Stimulated activated naive CD8-positive, alpha-beta T cell treated with anti-CD3 and anti-CD28 coated beads, Interleukin-15, Interleukin-2, amounts not matched to agents 100 ng/mL and 50 ng/mL, for 24 hours (primary cell): ENCODE measurements at regions not wholly inside any gene's neighbourhood (a gene's known extent, or its start where the extent isn't known, plus 50 kb on each side); places are given as distances from the start of the nearest gene placed in this dataset.
"Not testable (repeated sequence)": the region's sequence is repeated elsewhere in the genome, so short reads cannot be mapped to it uniquely, and the experiment has no call there.

Experiments
- H3K27ac Mint-ChIP-seq: one replicate; pipeline ENCODE4 v1.8.0; 2021; ENCODE audit warnings: mild to moderate bottlenecking, mixed read lengths
- H3K27me3 Mint-ChIP-seq: one replicate; pipeline ENCODE4 v1.8.0; 2021; ENCODE audit warnings: mixed read lengths
- H3K36me3 Mint-ChIP-seq: one replicate; pipeline ENCODE4 v1.8.0; 2021; ENCODE audit warnings: low read depth, mixed read lengths
- H3K4me1 Mint-ChIP-seq: one replicate; pipeline ENCODE4 v1.8.0; 2021; ENCODE audit warnings: low read depth, mixed read lengths
- H3K4me3 Mint-ChIP-seq: one replicate; pipeline ENCODE4 v1.8.0; 2021; ENCODE audit warnings: mild to moderate bottlenecking, mixed read lengths
- H3K9me3 Mint-ChIP-seq: one replicate; pipeline ENCODE4 v1.8.0; 2021; ENCODE audit warnings: mixed read lengths

DNA sequence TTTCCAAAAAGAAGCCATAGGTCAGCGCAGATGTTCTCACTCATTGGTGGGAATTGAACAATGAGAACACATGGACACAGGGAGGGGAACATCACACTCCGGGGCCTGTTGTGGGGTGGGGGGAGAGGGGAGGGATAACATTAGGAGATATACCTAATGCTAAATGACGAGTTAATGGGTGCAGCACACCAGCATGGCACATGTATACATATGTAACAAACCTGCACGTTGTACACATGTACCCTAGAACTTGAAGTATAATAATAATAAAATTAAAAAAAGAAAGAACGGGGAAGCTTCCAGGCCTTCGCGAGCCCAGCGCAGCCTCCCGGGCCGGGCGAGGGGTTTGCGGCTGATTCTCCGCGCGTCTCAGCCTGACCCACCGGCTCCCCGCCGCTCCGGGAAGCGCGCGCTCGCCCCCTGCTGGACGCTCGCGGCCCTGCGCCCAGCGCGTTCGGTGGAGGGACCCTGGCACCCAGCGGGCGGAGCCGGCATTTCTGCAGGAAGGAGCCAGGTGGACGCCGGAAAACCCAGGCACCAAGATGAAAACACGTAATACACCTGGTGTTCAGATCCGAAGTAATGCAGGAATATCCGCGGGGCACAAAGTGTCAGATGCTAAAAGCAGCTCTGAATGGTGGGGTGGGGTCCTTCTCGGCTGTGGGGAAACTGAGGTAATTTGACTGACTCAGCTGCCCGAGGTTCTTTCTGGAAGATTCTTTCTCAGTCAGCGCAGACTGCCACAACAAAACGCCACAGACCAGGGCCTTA lies 67.1 kb upstream of the PPP1R26 start:
- not testable (repeated sequence) for H3K4me3 Mint-ChIP-seq, H3K27me3 Mint-ChIP-seq

DNA sequence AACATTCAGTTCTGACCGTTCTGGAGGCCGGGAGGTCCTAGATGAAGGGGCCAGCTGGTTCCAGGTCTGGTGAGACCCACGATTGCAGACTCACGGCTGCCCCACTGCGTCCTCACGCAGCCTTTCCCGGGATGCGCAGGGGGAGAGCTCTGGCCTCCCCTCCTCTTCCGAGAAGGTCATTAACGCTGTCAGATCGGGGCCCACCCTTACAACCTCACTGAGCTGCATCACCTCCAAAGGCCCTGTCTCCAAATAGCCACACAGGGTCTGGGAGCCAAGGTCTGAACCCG lies 66.6 kb upstream of the PPP1R26 start:
- H3K36me3 Mint-ChIP-seq = no peaks in the 10 kb centered on the region
- H3K4me3 Mint-ChIP-seq = no peak overlapping the region
- no peaks in the 10 kb centered on the region for H3K27me3 Mint-ChIP-seq
- no peaks in the 10 kb centered on the region for H3K9me3 Mint-ChIP-seq
- H3K27ac Mint-ChIP-seq = no peak overlapping the region
- no peaks in the 10 kb centered on the region for H3K4me1 Mint-ChIP-seq

More for the DNA sequence above, 67.1 kb upstream of the PPP1R26 start:
- H3K27ac Mint-ChIP-seq, H3K9me3 Mint-ChIP-seq, H3K4me1 Mint-ChIP-seq, H3K36me3 Mint-ChIP-seq: not testable (repeated sequence)

- H3K36me3 Mint-ChIP-seq = no peaks in the 10 kb centered on the region
- H3K4me3 Mint-ChIP-seq = no peak overlapping the region
- no peaks in the 10 kb centered on the region for H3K4me1 Mint-ChIP-seq
- no peaks in the 10 kb centered on the region for H3K9me3 Mint-ChIP-seq
- no peak overlapping the region for H3K27ac Mint-ChIP-seq
- no peaks in the 10 kb centered on the region for H3K27me3 Mint-ChIP-seq
Measured at GRCh38 chr9:135413461-135413860, 66.1 kb upstream of the PPP1R26 start.

GRCh38 chr9:135414293-135414692 lies 65.3 kb upstream of the PPP1R26 start:
- Mint-ChIP-seq H3K36me3 (no peaks in the 10 kb centered on the region), H3K4me1 (no peaks in the 10 kb centered on the region), H3K27me3 (no peaks in the 10 kb centered on the region), H3K27ac (no peak overlapping the region), H3K9me3 (no peaks in the 10 kb centered on the region), H3K4me3 (no peak overlapping the region)

DNA sequence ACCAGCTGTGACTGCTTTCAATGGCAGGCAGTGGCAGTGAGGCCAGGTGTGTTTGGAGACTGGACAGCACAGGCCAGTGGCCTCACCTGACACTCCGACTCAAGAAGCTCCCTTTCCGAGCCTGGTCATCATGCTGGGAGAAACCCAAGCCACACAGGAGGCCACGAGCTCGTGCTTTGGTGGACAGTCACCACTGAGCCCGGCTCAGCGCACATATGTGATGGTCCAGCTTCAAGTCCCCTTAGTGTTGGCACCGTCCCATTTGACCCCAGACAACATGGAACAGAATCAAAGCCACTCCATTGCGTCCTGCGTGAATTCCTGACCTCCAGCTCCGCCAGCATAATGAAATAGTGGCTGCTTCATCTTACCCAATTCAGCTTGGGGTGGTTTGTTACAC lies 64.0 kb upstream of the PPP1R26 start:
- peaks cover 4% of the 10 kb centered on the region for H3K27me3 Mint-ChIP-seq
- H3K36me3 Mint-ChIP-seq = no peaks in the 10 kb centered on the region
- no peaks in the 10 kb centered on the region for H3K4me1 Mint-ChIP-seq
- H3K27ac Mint-ChIP-seq = no peak overlapping the region
- H3K4me3 Mint-ChIP-seq = no peak overlapping the region
- no peaks in the 10 kb centered on the region for H3K9me3 Mint-ChIP-seq

DNA sequence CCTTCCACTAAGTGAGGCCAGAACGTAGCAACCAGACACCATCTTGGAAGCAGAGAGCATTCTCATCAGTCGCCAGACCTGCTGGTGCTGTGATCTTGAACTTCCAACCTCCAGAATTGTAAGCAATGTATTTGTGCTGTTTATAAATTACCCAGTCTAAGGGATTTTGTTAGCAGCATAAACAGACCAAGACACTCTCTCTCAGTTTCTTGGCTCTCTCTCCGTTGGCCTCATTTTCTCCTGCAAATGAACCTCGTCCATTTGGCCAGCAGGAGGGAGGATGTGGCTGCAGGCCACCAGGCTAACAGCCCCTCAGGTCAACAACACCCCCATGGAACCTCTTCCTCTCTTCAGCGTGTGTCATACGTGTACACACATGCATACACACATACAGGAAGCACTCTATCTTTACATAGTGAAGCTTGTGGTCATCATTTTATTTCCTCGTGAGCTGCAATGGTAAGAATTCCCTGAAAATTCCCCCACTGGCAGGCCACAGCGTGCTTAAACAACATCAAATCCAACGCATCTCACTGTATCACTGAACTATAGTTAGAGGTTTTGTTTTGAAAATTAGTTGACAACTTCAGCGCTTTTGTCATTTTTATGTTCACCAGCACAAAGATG lies 62.8 kb upstream of the PPP1R26 start:
- H3K27me3 Mint-ChIP-seq = peaks cover 5% of the 10 kb centered on the region
- H3K4me3 Mint-ChIP-seq = no peak overlapping the region
- no peaks in the 10 kb centered on the region for H3K9me3 Mint-ChIP-seq
- H3K4me1 Mint-ChIP-seq = no peaks in the 10 kb centered on the region
- H3K36me3 Mint-ChIP-seq = no peaks in the 10 kb centered on the region
- H3K27ac Mint-ChIP-seq = no peak overlapping the region

- no peak overlapping the region for H3K4me3 Mint-ChIP-seq
- H3K4me1 Mint-ChIP-seq = no peaks in the 10 kb centered on the region
- no peaks in the 10 kb centered on the region for H3K9me3 Mint-ChIP-seq
- peaks cover 5% of the 10 kb centered on the region for H3K27me3 Mint-ChIP-seq
- no peaks in the 10 kb centered on the region for H3K36me3 Mint-ChIP-seq
- no peak overlapping the region for H3K27ac Mint-ChIP-seq
Measured at GRCh38 chr9:135418161-135418560, 61.4 kb upstream of the PPP1R26 start.

- Mint-ChIP-seq H3K27me3 (peaks cover 11% of the 10 kb centered on the region), H3K36me3 (no peaks in the 10 kb centered on the region), H3K9me3 (peaks cover 5% of the 10 kb centered on the region), H3K4me1 (no peaks in the 10 kb centered on the region), H3K27ac (no peak overlapping the region), H3K4me3 (no peak overlapping the region)
Measured at GRCh38 chr9:135419106-135419505, 60.5 kb upstream of the PPP1R26 start.

DNA sequence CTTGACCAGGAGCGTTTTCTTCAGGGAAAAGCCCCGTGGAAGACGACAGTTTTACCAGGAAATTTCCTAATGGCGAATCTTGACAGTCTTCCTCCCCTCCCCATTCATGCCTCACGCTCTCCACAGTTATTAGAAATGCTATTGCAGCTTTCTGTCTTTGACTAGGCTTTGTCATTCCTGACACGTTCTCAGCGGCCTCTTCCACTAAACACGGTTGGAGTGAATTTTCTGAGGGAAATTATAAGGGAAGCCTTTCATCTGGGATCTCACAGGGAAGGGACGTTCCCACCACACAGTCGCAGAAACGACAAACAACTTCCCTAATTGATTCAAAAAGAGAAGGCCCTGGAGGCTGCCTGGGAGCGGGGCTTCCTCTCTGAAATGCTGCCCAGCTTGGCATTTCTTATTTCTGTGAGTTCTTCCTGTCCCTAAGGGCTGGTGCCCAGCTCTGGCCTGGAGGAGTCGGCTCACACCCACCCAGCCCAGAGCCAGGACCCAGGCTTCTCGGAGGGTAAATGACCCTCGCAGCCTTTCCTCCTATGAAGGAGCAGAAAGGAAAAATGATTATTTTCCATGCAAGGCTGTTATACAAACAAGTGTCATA lies 57.1 kb upstream of the PPP1R26 start:
- no peak overlapping the region for H3K27ac Mint-ChIP-seq
- H3K4me1 Mint-ChIP-seq = no peaks in the 10 kb centered on the region
- H3K27me3 Mint-ChIP-seq = peaks cover 22% of the 10 kb centered on the region
- no peak overlapping the region for H3K4me3 Mint-ChIP-seq
- H3K9me3 Mint-ChIP-seq = peaks cover 8% of the 10 kb centered on the region
- H3K36me3 Mint-ChIP-seq = no peaks in the 10 kb centered on the region

DNA sequence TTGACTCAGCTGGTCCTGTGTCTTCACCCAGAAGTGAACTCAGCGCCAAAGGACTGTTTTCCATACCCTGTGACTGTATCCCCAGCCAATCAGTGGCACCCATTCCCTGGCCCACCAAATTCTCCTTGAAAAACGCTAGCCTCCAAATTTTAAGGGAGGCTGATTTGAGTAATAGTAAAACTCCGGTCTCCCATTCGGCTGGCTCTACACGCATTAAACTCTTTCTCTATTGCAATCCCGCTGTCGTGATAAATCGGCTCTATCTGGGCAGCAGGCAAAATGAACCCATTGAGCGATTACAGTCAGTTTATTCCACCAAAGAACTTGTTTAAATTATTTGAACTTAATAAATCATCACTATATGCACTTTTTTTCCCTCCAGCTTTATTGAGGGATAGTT lies 55.9 kb upstream of the PPP1R26 start:
- H3K27ac Mint-ChIP-seq = no peak overlapping the region
- H3K4me1 Mint-ChIP-seq = no peaks in the 10 kb centered on the region
- no peaks in the 10 kb centered on the region for H3K36me3 Mint-ChIP-seq
- H3K27me3 Mint-ChIP-seq = peaks cover 26% of the 10 kb centered on the region
- no peak overlapping the region for H3K4me3 Mint-ChIP-seq
- H3K9me3 Mint-ChIP-seq = peaks cover 12% of the 10 kb centered on the region
